GM19468 (cell line): ENCODE measurements at regions not wholly inside any gene's neighbourhood (a gene's known extent, or its start where the extent isn't known, plus 50 kb on each side); places are given as distances from the start of the nearest gene placed in this dataset.

Source experiments
- ATAC-seq: cut with Tn5 transposase; IDR thresholded peaks from one replicate; pipeline ENCODE4 v1.9.1; 2021; ENCODE audit warnings: mild to moderate bottlenecking, moderate library complexity, moderate number of reproducible peaks; ENCODE audit not compliant: unreplicated experiment; ENCODE audit errors: extremely low read depth

DNA sequence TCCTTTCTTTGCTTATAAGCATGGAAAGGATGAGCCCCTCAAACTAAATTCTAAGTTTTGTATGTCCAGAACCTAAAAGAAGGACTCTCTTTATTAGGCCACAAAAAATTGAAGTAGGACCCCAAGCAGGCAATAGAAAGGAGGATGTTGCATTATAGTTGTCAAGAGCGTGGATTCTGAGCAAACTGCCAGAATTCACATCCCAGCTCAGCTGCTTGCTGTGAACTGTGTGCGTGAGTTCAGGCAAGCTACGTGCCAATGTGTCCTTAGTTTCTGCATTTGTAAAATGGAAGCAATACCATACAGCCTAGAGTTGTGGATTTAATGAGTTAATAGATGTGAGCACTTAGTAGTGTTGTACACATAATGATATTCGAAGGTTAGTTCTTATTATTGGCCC, 70.6 kb upstream of the SLC44A1 start:
- no peak for ATAC-seq

DNA sequence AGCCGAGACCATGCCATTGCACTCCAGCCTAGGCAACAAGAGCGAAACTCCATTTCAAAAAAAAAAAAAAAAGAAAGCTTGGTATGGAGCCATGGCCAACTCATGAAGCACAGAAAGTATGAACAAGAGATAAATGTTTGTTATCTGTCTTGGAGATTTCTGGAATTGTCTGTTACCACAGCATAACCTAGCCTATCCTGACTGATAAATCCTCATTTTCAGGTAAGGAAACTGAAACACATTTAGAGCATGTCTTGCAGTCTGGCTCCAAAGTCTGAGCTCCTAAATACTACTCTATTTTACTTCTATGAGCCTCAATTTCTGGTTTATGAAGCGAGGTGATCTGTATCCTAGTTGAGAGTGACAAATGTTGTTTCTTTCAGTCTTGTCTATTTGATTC, 68.3 kb upstream of the SLC44A1 start:
- no peak for ATAC-seq

DNA sequence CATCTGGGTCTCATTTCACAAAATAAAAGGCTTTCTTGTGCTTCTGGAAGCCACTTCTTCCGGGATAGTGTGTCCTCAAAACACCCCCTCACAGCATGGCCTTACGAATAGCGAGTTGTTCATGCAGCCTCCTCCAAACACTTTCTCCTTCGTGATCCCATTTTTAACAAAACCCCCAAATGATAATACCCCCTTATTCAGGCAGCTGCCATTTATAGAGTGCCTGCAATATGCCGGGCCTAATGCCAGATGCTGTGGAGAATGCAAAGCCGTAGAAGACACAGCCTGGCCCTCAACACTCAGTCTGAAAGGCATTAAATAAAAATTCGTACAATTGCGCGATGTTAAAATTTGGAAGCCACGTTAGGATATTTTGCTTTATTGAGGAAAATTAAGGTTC, 66.4 kb upstream of the SLC44A1 start:
- no peak for ATAC-seq

DNA sequence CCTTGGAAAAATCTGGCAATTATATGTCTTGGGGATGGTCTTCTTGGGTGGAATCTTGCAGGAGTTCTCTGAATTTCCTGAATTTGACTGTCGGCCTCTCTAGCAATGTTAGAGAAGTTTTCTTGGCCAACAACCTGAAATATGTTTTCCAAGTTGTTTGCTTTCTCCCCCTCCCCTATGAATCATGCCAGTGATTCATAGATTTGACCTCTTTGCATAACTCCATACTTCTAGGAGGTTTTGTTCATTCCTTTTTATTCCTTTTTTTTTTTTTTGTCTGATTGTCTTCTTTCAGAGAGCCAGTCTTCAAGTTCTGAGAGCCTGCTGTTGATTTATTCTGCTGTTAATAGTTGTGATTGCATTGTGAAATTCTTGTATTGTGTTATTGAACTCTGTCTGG, 56.7 kb upstream of the SLC44A1 start:
- no peak for ATAC-seq

DNA sequence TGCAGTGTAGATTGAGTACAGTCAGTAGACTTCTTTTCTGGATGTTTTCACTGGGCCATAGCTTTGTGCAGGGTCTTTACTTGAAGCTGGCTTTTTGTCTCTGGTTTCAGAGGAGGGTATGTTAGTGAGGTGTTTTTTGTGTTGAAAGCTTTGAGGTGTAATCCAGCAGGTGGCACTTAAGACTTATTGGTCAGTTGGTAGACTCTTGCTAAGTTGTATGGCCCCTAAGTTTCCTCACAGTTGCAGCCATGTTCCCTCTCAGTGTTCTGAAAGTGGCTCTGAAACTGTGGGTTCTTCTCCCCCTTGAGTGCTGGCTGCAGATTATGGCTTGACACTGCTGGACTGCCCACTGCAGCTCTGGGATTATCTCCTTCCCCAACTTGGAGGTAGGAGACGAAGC, 55.7 kb upstream of the SLC44A1 start:
- ATAC-seq: no peak

DNA sequence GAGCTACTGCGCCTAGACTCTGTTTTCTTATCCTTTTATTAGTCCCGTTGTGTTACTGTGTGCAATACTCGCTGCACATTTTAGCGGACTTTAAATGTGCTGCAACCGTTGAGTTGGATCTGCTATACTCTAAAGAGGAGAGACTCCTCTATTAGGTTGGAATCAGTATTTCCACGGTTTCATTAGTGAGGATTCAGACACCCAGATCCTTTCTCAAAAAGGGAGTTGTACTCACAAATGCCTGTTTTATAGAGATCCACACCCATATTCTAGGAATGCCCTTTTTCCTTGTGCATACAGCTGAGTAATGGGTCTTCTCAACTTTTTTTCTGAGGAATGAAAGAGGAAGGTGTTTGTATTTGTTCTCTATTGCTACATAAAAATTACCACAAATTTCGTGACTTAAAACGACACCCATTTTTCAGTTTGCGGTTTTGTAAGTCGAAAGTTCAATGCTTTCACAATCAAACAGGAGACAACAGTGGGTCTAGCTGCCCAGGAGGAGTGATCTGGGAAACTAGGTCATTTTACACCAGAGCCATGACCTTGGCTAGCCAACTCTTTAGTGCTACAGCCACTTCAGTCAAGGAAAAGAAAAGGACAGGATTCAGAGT, 52.8 kb upstream of the SLC44A1 start:
- peak; percentile 17 for ATAC-seq

DNA sequence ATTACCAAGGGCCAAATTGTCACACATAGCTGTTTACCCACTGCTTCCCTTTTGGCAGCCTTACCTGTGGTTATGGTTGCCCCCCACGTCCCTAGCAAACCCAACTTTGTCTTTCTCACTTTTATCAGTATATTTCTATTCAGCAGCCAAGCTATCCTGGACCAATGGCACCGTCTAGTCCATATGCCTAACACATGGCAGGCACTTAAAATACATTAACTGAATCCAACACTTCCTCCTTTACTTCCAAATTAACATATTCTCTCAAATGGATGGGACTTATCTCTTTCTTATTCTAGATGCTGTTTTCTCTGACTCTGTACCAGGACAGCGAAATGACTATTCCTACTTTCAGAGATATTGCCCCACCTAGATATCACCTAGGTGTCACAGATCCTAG, 50.9 kb upstream of the SLC44A1 start:
- ATAC-seq: no peak

DNA sequence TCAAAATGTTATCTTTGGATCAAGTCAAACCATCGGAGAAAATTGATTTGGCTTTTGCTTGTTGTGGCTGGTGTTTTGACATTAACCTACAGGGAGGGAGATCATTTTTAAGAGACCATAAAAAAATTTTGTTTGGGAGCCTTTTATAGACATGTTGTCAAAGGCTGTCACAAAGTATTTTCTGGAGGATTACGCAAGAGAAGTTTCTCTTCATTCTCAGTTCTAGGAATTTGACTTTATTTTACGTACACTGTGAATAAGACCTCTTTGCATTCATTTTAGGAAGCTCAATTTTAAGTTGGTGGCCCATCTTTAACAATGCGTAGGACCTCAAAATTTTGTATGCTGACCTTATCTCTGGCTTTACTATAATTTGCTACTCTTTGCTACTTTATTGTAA, 50.2 kb upstream of the SLC44A1 start:
- ATAC-seq: no peak
